Ureter (tissue), 1 donor: ENCODE measurements at regions not wholly inside any gene's neighbourhood (a gene's known extent, or its start where the extent isn't known, plus 50 kb on each side); places are given as distances from the start of the nearest gene placed in this dataset.
"Not testable (repeated sequence)": the region's sequence is repeated elsewhere in the genome, so short reads cannot be mapped to it uniquely, and the experiment has no call there.

Experiments used
- DNase-seq: peaks from one replicate; pipeline ENCODE4 v3.0.0-alpha.2; 2020; ENCODE audit warnings: low spot score
- donor health status: DM: yes; HTN: yes; CAD: no.

DNA sequence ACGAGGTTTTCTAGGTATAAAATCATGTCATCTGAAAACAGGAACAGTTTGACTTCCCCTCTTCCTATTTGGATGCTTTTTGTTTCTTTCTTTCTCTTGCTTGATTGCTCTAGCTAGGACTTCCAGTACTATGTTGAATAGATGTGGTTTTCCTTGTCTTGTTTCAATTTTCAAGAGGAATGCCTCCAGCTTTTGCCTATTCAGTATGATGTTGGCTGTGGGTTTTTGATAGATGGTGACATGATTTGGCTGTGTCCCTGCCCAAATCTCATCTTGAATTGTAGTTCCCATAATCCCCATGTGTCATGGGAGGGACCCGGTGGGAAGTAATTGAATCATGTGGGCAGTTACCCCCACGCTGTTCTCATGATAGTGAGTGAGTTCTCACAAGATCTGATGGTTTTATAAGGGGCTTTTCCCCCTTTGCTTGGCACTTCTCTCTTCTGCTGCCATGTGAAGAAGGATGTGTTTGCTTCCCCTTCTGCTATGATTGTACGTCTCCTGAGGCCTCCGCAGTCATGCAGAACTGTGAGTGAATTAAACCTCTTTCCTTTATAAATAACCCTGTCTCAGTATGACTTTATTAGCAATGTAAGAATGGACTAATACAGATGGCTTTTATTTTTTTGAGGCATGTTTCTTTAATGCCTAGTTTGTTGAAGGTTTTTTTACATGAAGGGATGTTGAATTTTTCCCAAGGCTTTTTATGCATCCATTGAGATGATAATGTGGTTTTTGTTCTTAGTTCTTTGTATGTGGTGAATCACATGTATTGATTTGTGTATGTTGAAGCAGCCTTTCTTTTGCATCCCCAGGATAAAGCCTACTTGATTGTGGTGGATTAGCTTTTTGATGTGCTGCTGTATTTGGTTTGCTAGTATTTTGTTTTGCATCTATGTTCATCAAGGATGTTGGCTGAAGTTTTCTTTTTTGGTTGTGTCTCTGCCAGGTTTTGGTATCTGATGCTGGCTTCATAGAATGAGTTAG, 239.1 kb downstream of the THBS2 start:
- no peak for DNase-seq

DNA sequence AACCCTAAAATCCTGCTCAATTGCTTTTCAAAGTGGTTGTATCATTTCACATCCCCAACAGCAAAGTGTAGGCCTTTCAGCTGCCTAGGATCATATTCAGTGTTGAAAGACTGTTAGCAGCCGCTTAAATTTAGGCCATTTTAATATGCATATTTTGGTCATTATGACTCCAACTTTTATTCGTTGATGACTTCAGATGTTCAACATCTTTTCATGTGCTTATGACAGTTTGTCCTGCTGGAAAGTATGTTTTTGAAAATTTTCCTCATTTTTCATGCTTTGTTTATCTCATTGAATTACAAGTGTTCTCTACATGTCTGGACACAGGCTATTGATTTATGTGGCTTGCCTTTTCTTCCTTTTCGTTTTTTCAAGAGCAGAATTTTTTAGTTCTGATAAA, 244.0 kb downstream of the THBS2 start:
- no peak for DNase-seq

DNA sequence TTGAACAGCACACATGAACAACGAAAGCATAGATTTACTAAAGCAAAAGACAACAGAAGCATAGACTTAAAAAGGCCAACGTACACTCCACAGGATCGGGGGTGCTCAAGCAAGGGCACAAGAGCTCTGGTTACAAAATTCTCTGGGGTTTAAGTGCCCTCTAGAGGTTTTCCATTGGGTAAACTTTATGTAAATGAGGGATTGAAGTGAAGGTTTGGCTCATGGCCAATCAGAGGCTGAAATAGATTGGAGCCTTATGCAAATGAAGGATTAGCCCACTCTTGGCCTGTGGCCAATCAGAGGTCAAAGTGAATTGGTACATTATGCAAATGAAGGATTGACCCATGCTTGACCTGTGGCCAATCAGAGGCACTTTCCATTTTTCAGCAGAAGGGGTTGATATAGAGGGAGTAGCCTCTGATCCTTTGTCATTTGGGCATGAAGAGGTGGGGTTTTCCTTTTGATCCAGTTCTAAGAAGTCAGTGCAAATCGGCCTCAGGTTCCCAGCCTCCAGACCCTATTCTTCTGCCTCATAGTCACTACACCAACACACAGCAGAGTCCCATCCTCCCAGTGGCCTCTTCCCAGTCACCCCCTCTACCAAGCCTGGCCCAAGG, 244.9 kb downstream of the THBS2 start:
- DNase-seq, result no peak

DNA sequence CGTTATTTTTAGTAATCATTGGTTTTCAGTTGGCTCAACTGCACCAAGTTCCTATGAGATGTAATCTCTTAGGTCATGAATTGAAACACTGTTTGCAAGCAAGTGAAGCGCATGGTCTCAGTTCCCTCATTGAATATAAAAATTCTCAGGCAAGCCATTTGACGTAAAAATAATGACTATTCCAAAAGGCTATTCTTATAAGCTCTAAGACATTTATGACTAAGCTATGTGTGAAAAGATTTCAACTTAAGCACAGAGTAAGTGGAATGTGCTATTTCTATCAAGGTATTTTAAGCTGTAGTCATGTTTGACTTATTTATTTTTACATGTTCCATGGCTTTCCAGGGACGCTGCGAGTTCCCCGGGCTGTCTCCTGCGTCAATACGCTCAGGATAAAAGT, 248.5 kb downstream of the THBS2 start:
- DNase-seq, result no peak

DNA sequence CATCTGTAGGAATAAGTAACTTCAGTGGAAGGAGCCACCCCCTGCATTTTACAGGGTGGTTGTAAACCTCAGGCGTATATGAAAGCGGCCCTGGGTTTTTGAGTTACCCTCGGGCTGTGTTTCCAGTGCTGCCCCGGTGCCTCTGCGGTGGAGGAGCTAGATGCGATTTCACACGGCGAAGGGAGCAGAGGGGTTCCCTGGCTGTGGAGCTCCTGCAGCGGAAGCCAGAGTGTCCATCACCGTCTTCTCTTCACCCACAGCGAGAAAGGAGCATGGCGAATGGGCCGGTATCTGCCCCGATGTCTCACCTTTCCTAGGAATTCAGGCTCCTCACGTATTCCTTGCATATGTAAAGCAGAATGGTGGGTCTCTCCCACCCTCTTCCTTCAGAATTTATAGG, 253.6 kb downstream of the THBS2 start:
- DNase-seq, result no peak

DNA sequence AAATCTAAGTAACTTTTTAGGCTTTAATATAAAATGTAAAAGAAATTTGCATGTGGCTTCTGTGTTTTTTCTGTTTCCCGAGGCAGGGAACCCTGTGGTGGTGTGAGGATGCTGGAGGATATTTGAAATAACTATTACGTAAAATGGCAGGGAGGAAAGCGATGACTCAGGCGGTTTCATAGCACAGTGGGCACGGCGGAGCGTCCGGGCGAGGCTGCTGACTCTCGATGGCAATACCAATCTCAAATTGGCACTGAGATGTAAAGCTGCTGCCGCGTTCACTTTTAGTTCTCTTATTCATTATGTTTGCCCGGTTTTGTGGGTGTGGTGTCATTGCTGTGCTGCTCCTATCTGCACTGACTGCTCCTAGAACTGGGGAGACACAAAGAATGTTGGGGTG, 254.3 kb downstream of the THBS2 start:
- DNase-seq, result no peak

DNA sequence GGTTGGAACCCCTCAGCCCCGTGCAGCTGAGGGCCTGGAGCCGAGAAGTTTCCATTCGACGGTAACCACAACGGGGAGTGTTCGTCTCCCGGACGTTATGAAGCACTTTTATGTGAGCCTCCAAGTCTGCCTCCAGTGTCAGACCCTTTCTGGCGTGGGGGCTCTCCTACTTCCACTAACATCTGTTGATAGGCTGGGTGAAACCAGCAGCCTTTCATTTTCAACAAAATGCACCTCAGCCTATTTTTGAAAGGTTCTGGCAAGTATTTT, 257.4 kb downstream of the THBS2 start:
- DNase-seq, result no peak

DNA sequence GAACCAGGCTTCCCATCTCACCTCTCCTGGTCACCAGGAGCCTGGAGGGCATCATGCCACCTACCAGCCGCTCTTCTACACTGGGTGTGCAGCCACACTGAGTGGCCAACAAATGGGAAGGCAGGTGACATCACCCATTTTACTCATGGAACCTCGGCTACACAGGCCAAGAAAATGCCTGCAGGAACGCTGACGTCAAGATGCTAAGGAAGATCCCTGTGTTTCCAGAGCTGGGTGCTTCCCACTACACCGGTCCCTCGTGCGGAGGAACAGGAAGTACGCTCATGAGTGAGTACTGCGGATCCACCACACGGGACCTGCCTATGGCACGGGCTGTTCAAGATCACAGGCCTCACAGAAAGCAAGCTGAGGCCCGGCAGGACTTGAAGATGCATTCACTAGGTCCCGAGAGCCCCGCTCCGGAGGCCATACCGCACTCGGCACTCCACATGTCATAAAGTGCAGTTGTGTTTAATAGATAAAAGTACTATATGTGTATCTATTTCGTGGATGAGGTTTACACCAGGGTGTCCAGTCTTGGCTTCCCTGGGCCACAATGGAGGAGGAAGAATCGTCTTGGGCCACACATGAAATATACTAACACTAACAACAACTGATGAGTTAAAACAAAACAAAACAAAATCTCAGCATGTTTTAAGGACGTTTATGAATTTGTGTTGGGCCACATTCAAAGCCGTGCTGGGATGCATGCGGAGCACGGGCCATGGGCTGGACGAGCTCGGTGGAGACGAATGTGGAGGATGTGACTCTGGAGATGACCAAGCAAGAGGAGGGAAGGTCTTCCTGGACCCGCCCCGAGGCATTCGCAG, 257.9 kb downstream of the THBS2 start:
- no peak for DNase-seq

DNA sequence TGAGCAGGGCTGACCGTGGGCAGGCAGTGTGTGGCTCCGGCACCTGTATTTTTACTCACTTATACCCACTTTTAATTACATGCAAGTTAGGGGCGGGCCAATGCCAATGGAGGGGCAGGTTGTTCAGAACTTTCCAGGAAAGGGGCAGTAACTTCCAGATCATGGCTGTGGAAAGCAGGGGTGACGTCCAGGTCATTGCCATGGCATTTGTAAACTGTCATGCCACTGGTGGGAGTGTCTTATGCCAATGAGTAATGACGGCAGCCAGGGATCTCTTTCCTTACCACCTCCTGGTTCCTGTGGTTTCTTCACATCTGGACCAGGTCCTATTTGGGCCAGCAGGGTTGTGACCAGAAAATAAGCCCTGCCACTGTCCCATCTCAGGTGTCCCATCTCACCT, 258.7 kb downstream of the THBS2 start:
- DNase-seq, result no peak

DNA sequence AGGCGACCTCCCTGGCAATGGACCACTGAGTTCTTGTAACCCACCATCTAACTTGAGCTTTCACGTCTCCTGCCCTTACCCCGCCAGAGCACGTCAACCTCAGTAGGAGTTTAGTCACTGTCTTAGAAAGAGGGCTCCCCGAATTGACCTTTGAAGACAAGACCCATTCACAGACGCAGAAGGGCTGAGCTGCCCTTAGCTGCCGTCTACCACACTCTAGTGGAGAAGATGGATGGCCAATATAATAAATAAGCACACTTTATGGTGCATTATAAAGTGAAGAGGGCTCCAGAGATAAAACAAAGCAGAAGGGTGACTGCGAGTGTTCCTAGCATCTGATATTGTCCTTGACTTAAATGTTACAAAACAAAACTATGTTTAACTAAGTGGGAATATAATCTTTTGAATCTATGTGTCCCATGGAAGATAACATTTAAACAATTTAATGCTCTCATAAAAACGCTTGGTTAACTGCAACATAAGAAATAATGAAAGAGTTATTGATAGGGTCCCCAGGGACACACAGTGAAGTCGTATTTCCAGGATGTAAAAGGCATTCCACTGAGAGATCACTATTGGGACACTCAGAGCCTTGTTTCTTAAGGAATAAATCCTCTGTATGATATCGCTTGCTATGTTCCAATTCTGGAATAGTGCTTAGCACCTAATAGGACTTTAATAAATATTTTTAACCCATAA, 261.1 kb downstream of the THBS2 start:
- DNase-seq, result no peak

DNA sequence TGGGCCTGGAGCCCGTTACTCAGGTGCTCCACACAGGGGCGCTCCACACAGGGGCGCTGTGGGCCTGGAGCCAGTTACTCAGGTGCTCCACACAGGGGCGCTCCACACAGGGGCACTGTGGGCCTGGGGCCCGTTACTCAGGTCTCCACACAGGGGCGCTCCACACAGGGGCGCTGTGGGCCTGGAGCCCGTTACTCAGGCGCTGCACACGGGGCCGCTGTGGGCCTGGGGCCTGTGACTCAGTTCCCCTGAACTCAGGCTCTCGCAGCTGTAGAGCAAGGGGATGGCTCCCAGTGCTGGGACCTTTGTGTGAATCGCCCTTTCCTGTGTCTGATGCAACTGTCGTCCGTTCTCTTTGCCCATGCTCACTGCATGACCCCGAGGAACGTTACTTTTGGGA, 262.0 kb downstream of the THBS2 start:
- not testable (repeated sequence) for DNase-seq

DNA sequence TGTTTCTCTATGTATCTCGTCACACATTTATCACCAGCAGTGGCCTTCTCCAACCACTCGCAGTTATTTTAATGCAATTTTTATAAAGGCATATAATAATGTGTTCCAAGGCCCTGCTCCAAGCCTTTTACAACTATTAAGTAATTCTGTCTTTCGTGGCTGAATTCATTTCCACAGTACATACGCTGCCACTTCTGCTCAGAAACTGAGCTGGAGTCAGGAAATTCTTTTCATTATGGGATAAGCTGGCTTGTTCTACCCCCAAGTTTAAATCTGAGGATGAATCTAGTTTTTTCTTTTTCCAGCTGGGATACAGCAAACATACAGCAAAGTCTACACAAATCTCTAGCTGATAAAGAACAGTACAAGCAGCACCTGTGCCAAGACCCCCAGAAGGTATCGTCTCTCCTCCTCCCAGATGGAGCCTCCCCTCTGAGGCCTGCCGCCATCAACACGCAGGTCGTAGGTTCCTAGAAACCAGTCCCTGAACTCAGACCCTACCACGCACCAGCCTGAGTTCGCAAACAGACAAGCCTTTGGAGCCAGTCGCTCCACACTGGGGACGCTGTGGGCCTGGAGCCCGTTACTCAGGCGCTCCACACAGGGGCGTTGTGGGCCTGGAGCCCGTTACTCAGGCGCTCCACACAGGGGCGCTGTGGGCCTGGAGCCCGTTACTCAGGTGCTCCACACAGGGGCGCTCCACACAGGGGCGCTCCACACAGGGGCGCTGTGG, 263.5 kb downstream of the THBS2 start:
- DNase-seq, result no peak

DNA sequence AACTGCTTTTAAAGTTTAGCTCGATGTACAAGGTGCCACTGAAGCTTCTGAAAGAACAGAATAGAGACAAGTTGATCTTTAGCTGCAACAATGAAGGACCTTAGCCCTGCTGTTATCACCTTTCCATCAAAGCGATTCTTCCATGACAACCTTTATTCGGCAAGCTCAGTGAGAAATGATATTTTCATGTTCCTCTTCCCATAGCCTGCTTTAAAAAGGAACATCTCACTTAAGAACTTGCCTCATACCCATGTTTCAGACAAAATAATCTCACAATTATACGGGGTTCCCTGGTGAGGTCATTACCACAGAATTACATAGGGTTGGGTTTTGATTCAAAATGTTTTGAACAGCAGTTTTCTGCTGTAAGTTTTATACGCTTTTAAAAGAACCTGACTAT, 264.2 kb downstream of the THBS2 start:
- DNase-seq, result no peak

DNA sequence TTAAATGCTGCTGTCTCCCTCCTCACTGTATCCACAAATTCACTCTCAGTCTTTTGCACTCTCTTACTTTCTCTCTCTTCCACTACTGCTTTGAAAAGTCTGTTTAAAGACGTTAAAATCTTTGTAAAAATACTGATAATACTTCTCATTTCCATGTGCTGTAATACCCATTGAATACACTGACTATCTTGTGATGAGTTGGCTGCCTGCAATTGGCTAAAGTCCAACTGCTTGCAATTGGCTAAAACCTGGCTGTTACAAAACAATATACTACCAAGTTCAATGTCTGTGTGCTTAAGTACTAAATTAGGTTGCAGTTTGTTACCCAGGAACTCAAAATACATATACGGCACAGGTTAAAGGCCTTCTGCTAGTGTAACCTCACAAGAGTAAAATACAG, 264.8 kb downstream of the THBS2 start:
- DNase-seq, result no peak

DNA sequence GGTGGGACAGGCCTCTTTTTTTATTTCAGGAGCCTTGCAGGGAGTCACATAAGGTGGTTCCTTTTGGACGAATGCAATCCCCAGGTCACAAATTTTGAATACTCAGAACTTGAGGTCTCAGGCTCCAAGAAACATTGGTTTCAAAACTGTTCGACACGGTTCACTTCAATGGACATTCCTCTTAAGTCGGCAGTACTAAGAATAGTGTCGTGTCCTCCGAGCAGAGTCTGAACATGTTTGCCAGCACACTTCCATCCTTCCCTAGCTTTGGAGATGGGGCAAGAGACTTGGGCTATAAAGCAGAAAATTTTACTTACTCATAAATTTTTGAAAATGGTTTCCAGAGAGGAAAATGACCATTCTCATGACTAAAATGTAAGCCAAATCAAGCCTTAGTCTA, 265.4 kb downstream of the THBS2 start:
- no peak for DNase-seq

DNA sequence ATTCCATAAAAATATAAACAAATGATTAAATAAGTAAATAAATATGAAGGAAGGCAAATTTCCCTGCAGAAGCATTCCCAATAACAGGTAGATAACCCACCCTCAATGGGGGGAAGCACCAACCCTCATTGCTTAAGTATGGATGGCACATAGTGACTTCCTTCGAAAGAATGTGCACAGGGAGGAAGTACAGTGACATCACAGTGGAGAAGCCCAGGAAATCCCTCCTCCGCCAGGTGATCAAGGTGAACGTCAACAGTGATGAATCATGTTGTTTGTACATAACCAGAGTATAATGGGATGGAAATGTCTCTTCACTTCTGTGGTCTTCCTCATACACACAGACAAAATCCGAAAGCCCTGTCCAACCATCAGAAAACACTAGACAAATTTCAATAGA, 267.9 kb downstream of the THBS2 start:
- no peak for DNase-seq

DNA sequence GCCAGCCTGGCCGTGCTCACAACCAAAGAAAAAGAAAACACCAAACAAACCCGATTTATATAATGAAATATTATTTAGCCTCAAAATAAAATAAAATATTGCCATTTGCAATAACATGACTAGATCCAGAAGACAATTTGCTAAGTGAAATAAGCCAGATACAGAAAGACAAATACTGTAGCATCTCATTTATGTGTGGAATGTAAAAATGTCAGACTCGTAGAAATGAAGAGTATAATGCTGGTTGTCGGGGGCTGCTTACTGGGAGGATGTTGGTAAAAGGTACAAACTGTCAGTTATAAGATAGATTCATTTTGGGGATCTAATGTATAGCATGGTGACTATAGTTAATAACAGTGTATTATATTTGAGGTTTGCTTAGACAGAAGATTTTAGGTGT, 269.7 kb downstream of the THBS2 start:
- DNase-seq, result no peak

DNA sequence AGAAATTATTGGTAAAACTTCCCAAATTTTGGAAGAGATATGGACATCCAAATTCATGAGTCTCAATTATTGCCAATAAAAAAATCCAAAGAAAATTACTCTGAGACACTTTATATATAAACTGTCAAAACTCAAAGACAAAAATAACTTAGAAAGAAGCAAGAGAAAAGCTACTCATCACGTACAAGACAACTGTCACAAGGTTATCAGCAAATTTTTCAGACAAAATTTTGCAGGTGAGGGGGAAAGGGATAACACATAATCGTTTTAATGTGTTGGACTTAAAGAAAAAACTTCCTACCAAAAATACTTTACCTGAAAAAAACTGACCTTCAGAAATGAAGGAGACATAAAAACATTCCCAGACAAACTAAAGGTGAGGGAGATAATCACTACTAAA, 272.5 kb downstream of the THBS2 start:
- DNase-seq, result no peak

DNA sequence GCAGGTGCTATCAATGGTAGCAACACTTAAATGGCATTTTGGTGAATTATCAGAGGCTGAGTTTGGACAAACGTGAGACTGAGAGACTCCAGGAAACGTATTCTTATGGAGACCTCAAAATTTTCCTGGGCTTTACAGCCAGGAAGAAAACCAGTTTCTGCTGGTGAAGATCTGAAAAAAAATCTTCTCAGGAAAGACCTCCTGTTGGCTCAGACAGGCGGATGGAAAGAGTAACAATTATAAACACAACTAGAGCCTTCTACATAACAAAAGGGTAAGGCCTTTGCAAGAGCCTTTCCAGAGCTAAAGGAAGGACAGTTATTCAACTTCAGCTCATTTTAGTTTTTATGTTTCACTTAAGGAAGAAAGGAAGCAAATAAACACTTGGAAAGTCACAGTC, 274.4 kb downstream of the THBS2 start:
- DNase-seq, result no peak

DNA sequence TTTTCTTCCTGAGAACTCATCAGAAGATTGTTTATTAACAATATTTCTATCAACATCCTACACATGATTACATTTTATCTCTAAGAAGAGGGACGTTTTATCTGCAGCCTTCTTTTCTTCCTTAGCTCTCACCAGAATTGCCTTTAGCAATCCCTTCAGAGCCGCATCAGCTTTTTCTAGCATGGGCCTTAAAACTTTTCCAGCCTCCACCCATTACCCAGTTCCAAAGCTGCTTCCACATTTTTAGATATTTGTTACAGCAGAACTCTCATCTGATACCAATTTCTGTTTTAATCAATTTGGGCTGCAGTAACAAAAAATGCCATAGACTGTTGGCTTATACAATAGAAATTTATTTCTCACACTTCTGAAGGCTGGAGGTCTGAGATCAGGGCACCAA, 281.5 kb downstream of the THBS2 start:
- DNase-seq, result no peak

DNA sequence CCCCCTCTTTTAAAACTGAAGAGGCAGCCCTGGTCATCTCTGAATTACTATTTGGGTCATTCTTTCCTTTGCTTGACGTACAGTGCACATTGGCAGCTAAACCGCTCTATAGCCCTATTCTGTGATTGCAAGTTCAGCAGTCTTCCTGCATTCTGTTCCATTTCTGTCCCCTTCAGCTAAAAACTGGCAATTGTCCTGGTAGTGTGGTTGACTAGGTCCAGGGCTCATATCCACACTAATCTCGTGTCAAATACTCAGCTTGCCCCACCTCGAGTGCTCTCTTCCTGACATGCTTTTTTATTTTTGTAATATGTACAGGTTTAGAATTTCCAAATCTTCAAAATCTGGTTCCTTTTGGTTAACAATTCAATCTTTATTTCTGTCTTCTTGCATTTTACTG, 282.1 kb downstream of the THBS2 start:
- DNase-seq, result no peak

DNA sequence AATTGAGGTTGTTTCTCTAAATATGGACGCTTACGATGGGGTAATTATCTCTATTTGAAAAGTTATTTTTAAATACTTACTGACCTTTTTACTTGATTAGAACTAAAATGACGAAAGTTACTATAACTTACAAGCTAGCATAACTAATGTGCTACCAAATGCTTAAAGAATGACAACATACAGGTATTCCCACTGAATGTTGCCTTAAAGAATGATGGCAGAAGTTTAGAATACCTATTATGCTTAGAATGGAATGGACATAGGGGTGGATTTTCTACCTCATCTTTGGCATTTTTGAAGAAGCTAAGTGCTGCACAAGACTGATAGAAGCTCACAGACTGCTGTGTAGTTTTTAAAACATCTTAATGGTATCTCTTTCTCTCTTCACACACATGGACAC, 284.8 kb downstream of the THBS2 start:
- no peak for DNase-seq
